HCEC 1CT (cell line): ENCODE measurements at regions not wholly inside any gene's neighbourhood (a gene's known extent, or its start where the extent isn't known, plus 50 kb on each side); places are given as distances from the start of the nearest gene placed in this dataset.

Experiments used
- DNase-seq: peaks from one replicate; pipeline ENCODE4 v3.0.0-alpha.2; 2017

GRCh38 chr16:86921289-86921688, 342.9 kb downstream of the FOXL1 start:
- no peak for DNase-seq

- no peak for DNase-seq
Measured at GRCh38 chr16:86922311-86922710, 344.0 kb downstream of the FOXL1 start.

DNA sequence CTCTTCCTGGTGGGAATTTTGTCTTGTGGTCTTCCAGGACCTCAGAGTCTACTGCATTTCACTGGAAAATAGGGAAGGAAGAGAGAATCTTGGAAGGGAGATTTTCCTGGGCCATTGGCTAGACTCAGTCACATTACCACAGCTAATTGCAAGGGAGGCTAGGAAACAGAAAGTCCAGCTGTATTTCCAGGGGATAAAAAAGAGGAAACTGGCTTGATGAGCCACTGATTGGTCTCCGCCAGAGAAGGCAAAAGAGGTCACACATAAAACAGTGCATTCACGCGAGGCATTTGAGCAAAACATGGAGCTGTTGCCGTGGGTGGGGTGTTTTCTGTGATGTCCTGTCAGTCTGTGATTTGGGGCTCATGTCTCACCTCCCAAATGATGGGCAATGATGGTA, 345.3 kb downstream of the FOXL1 start:
- no peak for DNase-seq

GRCh38 chr16:86924537-86924936, 346.2 kb downstream of the FOXL1 start:
- DNase-seq, result peak; percentile 86

- DNase-seq, result peak; percentile 84
Measured at GRCh38 chr16:86925067-86925791, 346.9 kb downstream of the FOXL1 start.

GRCh38 chr16:86926181-86927094, 348.1 kb downstream of the FOXL1 start:
- DNase-seq, result no peak

DNA sequence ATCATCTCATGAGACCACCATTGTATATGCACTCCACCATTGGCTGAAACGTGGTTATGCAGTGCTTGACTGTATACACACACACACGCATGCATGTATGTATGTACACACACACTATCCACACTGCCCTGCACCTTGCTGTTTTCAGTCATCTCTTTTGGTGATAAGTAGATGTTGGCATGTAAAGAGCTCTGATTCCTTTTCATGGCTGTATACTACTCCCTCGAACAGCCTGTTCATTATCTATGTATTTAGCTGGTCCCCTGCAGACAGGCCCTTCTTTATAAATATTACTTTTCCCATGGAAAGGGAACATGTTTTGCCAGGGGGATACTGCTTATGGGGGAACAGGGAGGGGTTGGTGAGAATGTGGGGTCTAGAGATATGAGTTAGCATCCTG, 349.4 kb downstream of the FOXL1 start:
- no peak for DNase-seq

DNA sequence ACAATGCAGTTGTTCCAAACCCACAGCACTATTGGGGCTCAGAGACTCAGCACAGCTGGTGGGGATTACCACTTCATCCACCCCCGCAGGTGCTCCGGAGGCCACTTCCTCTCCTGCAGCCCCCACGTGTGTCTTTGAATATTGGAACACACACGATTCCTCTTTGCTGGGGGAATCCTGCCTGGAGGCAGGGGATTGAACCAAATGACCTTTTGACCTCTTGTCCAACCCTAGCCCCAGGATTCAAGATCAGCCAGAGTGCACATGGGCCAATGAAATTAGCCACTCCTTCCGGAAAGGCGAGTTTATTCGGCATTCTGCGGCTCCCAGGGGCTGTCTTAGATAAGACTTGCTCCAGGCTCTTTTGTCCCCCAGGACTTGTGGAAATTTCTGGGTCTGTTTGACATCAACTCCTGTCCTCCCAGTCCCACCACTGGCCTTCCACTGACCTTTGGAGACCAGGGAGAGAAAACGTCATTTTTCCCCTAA, 350.2 kb downstream of the FOXL1 start:
- no peak for DNase-seq

GRCh38 chr16:86929057-86929871, 350.9 kb downstream of the FOXL1 start:
- DNase-seq, result peak; percentile 67

- no peak for DNase-seq
Measured at GRCh38 chr16:86930001-86930400, 351.7 kb downstream of the FOXL1 start.

GRCh38 chr16:86930663-86931373, 352.5 kb downstream of the FOXL1 start:
- DNase-seq, result no peak

- DNase-seq, result peak; percentile 46
Measured at GRCh38 chr16:86931410-86931941, 353.1 kb downstream of the FOXL1 start.

GRCh38 chr16:86932130-86932982, 354.0 kb downstream of the FOXL1 start:
- no peak for DNase-seq

- DNase-seq, result no peak
Measured at GRCh38 chr16:86934581-86935375, 356.4 kb downstream of the FOXL1 start.

- no peak for DNase-seq
Measured at GRCh38 chr16:86939609-86940008, 361.3 kb downstream of the FOXL1 start.

DNA sequence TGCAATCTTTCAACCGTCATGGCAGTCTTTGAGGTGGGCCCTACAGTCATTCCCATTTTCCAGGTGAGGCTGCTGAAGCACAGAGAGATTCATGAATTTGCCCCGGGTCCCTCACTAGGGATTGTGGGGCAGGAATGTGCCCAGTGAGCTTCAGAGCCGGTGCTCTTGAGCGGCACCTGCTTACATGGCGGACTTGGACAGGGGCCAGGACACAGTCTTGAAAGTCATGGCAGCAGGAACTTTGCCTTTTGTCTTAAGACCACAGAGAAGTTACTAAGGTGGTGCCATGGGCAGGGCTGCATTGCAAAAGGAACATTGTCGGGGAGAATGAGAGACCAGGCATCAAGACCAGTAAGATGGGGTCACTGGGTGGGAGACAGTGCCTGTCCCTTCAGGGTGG, 363.4 kb downstream of the FOXL1 start:
- DNase-seq, result no peak

DNA sequence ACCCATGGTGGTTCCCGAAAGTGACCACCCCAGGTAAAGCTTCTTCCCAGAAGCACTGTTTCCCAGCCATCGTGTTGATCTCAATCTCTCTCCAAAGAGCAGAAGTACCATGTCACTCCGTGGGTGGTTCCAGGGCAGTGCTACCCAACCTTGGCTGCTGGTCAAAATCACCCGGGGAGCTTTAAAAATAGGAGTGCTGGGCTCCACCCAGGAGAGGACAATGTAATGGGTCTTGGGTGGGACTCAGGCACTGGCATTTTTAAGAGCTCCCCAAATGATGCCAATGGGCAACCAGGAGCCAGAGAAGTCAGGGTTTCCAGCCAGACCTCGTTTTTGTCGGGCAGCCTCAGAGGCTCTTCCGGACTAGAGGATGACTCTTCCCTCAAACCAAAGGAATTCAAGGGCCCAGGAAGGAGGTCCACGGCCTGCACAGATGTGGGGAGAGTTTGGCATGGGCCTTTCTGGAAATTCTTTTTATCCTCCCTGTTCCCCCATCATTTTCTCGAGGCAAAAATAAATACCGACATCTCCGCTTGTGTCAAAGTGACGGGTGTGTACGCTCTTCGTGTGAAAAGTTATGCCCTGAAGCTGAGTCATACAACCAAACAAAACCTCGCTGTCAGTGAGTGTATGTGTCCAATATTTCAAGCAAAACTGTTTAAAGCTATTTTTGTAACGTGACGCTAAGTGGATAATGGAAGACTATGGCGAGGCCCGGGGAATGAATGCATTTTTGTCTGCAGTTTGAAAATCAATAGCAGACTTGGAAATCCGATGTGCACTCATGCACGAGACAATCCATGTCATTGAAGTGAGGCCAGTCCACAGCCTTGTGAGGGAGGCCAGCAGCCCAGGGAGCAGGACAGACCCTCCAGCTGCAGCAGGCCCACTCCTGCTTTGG, 364.1 kb downstream of the FOXL1 start:
- peak; percentile 84 for DNase-seq

GRCh38 chr16:86945166-86945900, 367.0 kb downstream of the FOXL1 start:
- no peak for DNase-seq
